ENCODE measurements at regions not wholly inside any gene's neighbourhood (a gene's known extent, or its start where the extent isn't known, plus 50 kb on each side); places are given as distances from the start of the nearest gene placed in this dataset.
A peak's percentile ranks its signal among the peaks of the same experiment; 100 is the strongest.

GRCh38 chr6:41454189-41454789 lies 91.9 kb upstream of the FOXP4 start:
- DNase-seq (ENCODE audit: low read depth in 2 of 2) = no peak
- TF ChIP-seq CTCF (IDR thresholded peaks at IDR 0.05; ENCODE audit: low read depth, low read length) = no peak
- no peak overlapping the region for H3K4me3 ChIP-seq (replicated peaks in 1 of 2; ENCODE audit: low read depth in 2 of 2, low read length in 2 of 2)

- H3K4me3 ChIP-seq (replicated peaks in 1 of 2; ENCODE audit: low read depth in 2 of 2, low read length in 2 of 2) = no peak overlapping the region
- TF ChIP-seq CTCF (IDR thresholded peaks at IDR 0.05; ENCODE audit: low read depth, low read length) = no peak
Measured at GRCh38 chr6:41455410-41455809, 90.8 kb upstream of the FOXP4 start.

GRCh38 chr6:41455818-41456217 lies 90.4 kb upstream of the FOXP4 start:
- H3K4me3 ChIP-seq (replicated peaks in 1 of 2; ENCODE audit: low read depth in 2 of 2, low read length in 2 of 2) = no peak overlapping the region
- no peak for DNase-seq (ENCODE audit: low read depth in 2 of 2)
- TF ChIP-seq CTCF (IDR thresholded peaks at IDR 0.05; ENCODE audit: low read depth, low read length) = no peak

More at GRCh38 chr6:41455410-41455809, 90.8 kb upstream of the FOXP4 start:
- no peak for DNase-seq (ENCODE audit: low read depth in 2 of 2)

GRCh38 chr6:41457303-41457670 lies 88.9 kb upstream of the FOXP4 start:
- no peak for TF ChIP-seq CTCF (IDR thresholded peaks at IDR 0.05; ENCODE audit: low read depth, low read length)
- no peak overlapping the region for H3K4me3 ChIP-seq (replicated peaks in 1 of 2; ENCODE audit: low read depth in 2 of 2, low read length in 2 of 2)
- DNase-seq (ENCODE audit: low read depth in 2 of 2) = no peak

- TF ChIP-seq CTCF (IDR thresholded peaks at IDR 0.05; ENCODE audit: low read depth, low read length) = no peak
- no peak overlapping the region for H3K4me3 ChIP-seq (replicated peaks in 1 of 2; ENCODE audit: low read depth in 2 of 2, low read length in 2 of 2)
- DNase-seq (ENCODE audit: low read depth in 2 of 2) = no peak
Measured at GRCh38 chr6:41459738-41460137, 86.4 kb upstream of the FOXP4 start.

GRCh38 chr6:41460742-41461336 lies 85.3 kb upstream of the FOXP4 start:
- H3K4me3 ChIP-seq (replicated peaks in 1 of 2; ENCODE audit: low read depth in 2 of 2, low read length in 2 of 2) = no peak overlapping the region
- no peak for TF ChIP-seq CTCF (IDR thresholded peaks at IDR 0.05; ENCODE audit: low read depth, low read length)
- peak in 1 of 2 donors; percentile 22 for DNase-seq (ENCODE audit: low read depth in 2 of 2)

- no peak for TF ChIP-seq CTCF (IDR thresholded peaks at IDR 0.05; ENCODE audit: low read depth, low read length)
- DNase-seq (ENCODE audit: low read depth in 2 of 2) = no peak
- H3K4me3 ChIP-seq (replicated peaks in 1 of 2; ENCODE audit: low read depth in 2 of 2, low read length in 2 of 2) = no peak overlapping the region
Measured at GRCh38 chr6:41462033-41462432, 84.1 kb upstream of the FOXP4 start.

Measured in cardiac fibroblast (primary cell).